NB4 (cell line): ENCODE measurements at regions not wholly inside any gene's neighbourhood (a gene's known extent, or its start where the extent isn't known, plus 50 kb on each side); places are given as distances from the start of the nearest gene placed in this dataset.

Experiments
- CTCF ChIP-seq: IDR thresholded peaks from one replicate; pipeline ENCODE4 v1.5.1; 2012; ENCODE audit warnings: low read depth, low read length
- MAX ChIP-seq: IDR thresholded peaks from 2 replicates; pipeline ENCODE4 v1.6.1; 2011; ENCODE audit warnings: low read depth, low read length
- MYC ChIP-seq: IDR thresholded peaks from 2 replicates; pipeline ENCODE4 v1.6.1; 2011; ENCODE audit warnings: low read depth, low read length
- POLR2A ChIP-seq: IDR thresholded peaks from 2 replicates; pipeline ENCODE4 v1.6.1; 2011; ENCODE audit warnings: mild to moderate bottlenecking; ENCODE audit not compliant: insufficient read length; ENCODE audit errors: extremely low read depth

GRCh38 chr1:88200545-88200944 lies 483.5 kb upstream of the PKN2 start:
- no peak for TF ChIP-seq CTCF
- no peak for TF ChIP-seq POLR2A
- TF ChIP-seq MAX: no peak
- no peak for TF ChIP-seq MYC
